ENCODE measurements at regions not wholly inside any gene's neighbourhood (a gene's known extent, or its start where the extent isn't known, plus 50 kb on each side); places are given as distances from the start of the nearest gene placed in this dataset.

GRCh38 chr3:180457225-180457624 is 144.7 kb upstream of the TTC14 start:
- TF ChIP-seq EP300 (conservative IDR thresholded peaks at IDR 0.05; ENCODE audit: poor library complexity, severe bottlenecking) (no peak), EZH2 (IDR thresholded peaks at IDR 0.05; ENCODE audit: borderline replicate concordance, insufficient read depth, low read length, poor library complexity, severe bottlenecking) (no peak), CTCF (IDR thresholded peaks at IDR 0.05; ENCODE audit: poor library complexity, severe bottlenecking) (no peak), RAD21 (conservative IDR thresholded peaks at IDR 0.05) (no peak), POLR2AphosphoS5 (IDR thresholded peaks at IDR 0.05) (no peak), MXI1 (conservative IDR thresholded peaks at IDR 0.05; ENCODE audit: poor library complexity, severe bottlenecking) (no peak), TAF1 (IDR thresholded peaks at IDR 0.05; ENCODE audit: low read depth) (no peak), SMC3 (conservative IDR thresholded peaks at IDR 0.05; ENCODE audit: poor library complexity) (no peak), REST (IDR thresholded peaks at IDR 0.05; ENCODE audit: borderline replicate concordance) (no peak)
- Histone ChIP-seq H3K9me2 (ENCODE audit: insufficient read depth, low read length) (no peaks in the 10 kb centered on the region), H3K4me3 (ENCODE audit: low read length) (no peak overlapping the region), H3K27me3 (ENCODE audit: insufficient read depth, low read depth, low read length) (no peaks in the 10 kb centered on the region), H3K4me2 (ENCODE audit: low read length) (no peak overlapping the region), H3K9me3 (ENCODE audit: low read length) (no peaks in the 10 kb centered on the region), H3K9ac (ENCODE audit: low read length) (no peak overlapping the region), H3K79me2 (replicated peaks; ENCODE audit: insufficient read depth, low read length) (no peaks in the 10 kb centered on the region), H3K27ac (ENCODE audit: low read length) (no peak overlapping the region), H3F3A (ENCODE audit: insufficient read depth, low read length, poor library complexity, severe bottlenecking) (no peaks in the 10 kb centered on the region), H4K20me1 (ENCODE audit: insufficient read depth) (no peaks in the 10 kb centered on the region), H3K36me3 (ENCODE audit: insufficient read depth, low read length) (no peaks in the 10 kb centered on the region), H2AFZ (ENCODE audit: low read depth, low read length) (no peak overlapping the region)

GRCh38 chr3:180466401-180467011 is 135.5 kb upstream of the TTC14 start:
- Histone ChIP-seq H3F3A (ENCODE audit: insufficient read depth, low read length, poor library complexity, severe bottlenecking) (no peaks in the 10 kb centered on the region), H3K36me3 (ENCODE audit: insufficient read depth, low read length) (no peaks in the 10 kb centered on the region), H3K27ac (ENCODE audit: low read length) (no peak overlapping the region), H3K9ac (ENCODE audit: low read length) (no peak overlapping the region), H3K9me3 (ENCODE audit: low read length) (no peaks in the 10 kb centered on the region), H2AFZ (ENCODE audit: low read depth, low read length) (no peak overlapping the region), H3K9me2 (ENCODE audit: insufficient read depth, low read length) (no peaks in the 10 kb centered on the region), H3K79me2 (replicated peaks; ENCODE audit: insufficient read depth, low read length) (no peaks in the 10 kb centered on the region), H3K4me2 (ENCODE audit: low read length) (no peak overlapping the region), H3K27me3 (ENCODE audit: insufficient read depth, low read depth, low read length) (no peaks in the 10 kb centered on the region), H4K20me1 (ENCODE audit: insufficient read depth) (no peaks in the 10 kb centered on the region), H3K4me3 (ENCODE audit: low read length) (no peak overlapping the region)
- no peak for TF ChIP-seq REST (IDR thresholded peaks at IDR 0.05; ENCODE audit: borderline replicate concordance)
- no peak for TF ChIP-seq RAD21 (conservative IDR thresholded peaks at IDR 0.05)
- TF ChIP-seq EP300 (conservative IDR thresholded peaks at IDR 0.05; ENCODE audit: poor library complexity, severe bottlenecking) = no peak
- TF ChIP-seq TAF1 (IDR thresholded peaks at IDR 0.05; ENCODE audit: low read depth) = no peak
- no peak for TF ChIP-seq CTCF (IDR thresholded peaks at IDR 0.05; ENCODE audit: poor library complexity, severe bottlenecking)
- no peak for TF ChIP-seq POLR2AphosphoS5 (IDR thresholded peaks at IDR 0.05)
- no peak for TF ChIP-seq MXI1 (conservative IDR thresholded peaks at IDR 0.05; ENCODE audit: poor library complexity, severe bottlenecking)
- TF ChIP-seq SMC3 (conservative IDR thresholded peaks at IDR 0.05; ENCODE audit: poor library complexity) = no peak
- no peak for TF ChIP-seq EZH2 (IDR thresholded peaks at IDR 0.05; ENCODE audit: borderline replicate concordance, insufficient read depth, low read length, poor library complexity, severe bottlenecking)
